ENCODE measurements at regions not wholly inside any gene's neighbourhood (a gene's known extent, or its start where the extent isn't known, plus 50 kb on each side); places are given as distances from the start of the nearest gene placed in this dataset.
A peak's percentile ranks its signal among the peaks of the same experiment; 100 is the strongest.

DNA sequence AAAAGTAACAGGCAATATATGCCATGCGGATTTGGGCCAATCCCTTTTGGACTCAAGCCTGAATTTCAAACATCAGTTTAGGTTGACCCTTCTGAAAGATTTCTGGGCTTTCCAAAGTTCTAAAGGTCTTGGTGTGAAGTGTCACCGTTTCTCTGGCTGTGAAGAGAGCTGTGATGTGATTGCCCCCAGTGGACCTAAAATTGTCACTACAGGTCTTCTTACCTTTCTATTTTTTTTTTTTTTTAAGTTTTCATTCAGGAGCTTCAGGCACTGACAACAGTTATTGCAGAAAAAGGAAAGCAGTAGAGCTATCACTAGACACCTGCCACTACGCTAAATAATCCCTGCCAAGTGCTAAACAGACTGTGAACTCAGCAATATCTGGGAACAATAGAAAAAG lies 75.7 kb upstream of the OPRM1 start:
- H3K23ac ChIP-seq (ENCODE audit: insufficient read length), result no peak overlapping the region
- no peaks in the 10 kb centered on the region for H3K36me3 ChIP-seq (ENCODE audit: control insufficient read depth in 2 of 4, insufficient read depth in 4 of 4, low read length in 3 of 4)
- H3K23me2 ChIP-seq (ENCODE audit: low read depth, low read length), result no peaks in the 10 kb centered on the region
- no peak overlapping the region for H3K4me2 ChIP-seq (ENCODE audit: insufficient read depth in 1 of 2, low read depth in 2 of 2, low read length in 2 of 2)
- H2BK15ac ChIP-seq (ENCODE audit: low read length), result no peak overlapping the region
- H3K9ac ChIP-seq (replicated peaks in 1 of 4; ENCODE audit: extremely low read depth in 1 of 4, low read depth in 3 of 4, low read length in 3 of 4), result no peak overlapping the region
- no peak overlapping the region for H4K5ac ChIP-seq (ENCODE audit: insufficient read length, low read depth, low read length)
- no peak overlapping the region for H4K8ac ChIP-seq (ENCODE audit: extremely low read depth, insufficient read depth, low read length)
- CTCF ChIA-PET (ENCODE audit: partially characterized antibody), result interaction anchor here (0.6 to 1.9 kb wide), 10 partner anchors 9 to 1448 kb away, joined by 3 to 7 read pairs (median 3); no protein-coding TSS in a partner anchor
- 76% methylated on average over 3 of the region's 3 CpGs; no CpG with 5 or more reads in 1 of the 2 experiments for WGBS, 2 experiments (ENCODE audit: extremely low coverage in 1 of 2, insufficient coverage in 1 of 2, insufficient read length in 1 of 2, insufficient replicate concordance in 2 of 2, low coverage in 1 of 2, low lambda C conversion rate in 2 of 2, missing lambda C conversion rate in 1 of 2)
- no peaks in the 10 kb centered on the region for H4K20me1 ChIP-seq (replicated peaks in 1 of 2; ENCODE audit: control insufficient read depth in 1 of 2, insufficient read depth in 2 of 2, low read length in 2 of 2)
- no peak overlapping the region for H2BK5ac ChIP-seq (ENCODE audit: low read depth, low read length)
- peaks cover 2 to 5% of the 10 kb centered on the region in 2 experiments; a peak in 3 of 4 replicates for H3K9me3 ChIP-seq (ENCODE audit: insufficient read depth in 2 of 2, low read depth in 1 of 2, low read length in 1 of 2)
- H2BK20ac ChIP-seq (ENCODE audit: low read length), result no peak overlapping the region
- no peak overlapping the region for H3K56ac ChIP-seq (replicated peaks; ENCODE audit: insufficient read length, low read depth, low read length)
- no peaks in the 10 kb centered on the region for H3K79me2 ChIP-seq (ENCODE audit: control insufficient read depth in 1 of 2, insufficient read depth in 2 of 2, low read length in 2 of 2)
- no peak overlapping the region for H3K4ac ChIP-seq (replicated peaks; ENCODE audit: insufficient read length, low read depth, low read length)
- FAIRE-seq (no peak), DNase-seq (ENCODE audit: low read depth in 1 of 2, low spot score in 2 of 2) (no peak)
- TF ChIP-seq, protein P1, sequence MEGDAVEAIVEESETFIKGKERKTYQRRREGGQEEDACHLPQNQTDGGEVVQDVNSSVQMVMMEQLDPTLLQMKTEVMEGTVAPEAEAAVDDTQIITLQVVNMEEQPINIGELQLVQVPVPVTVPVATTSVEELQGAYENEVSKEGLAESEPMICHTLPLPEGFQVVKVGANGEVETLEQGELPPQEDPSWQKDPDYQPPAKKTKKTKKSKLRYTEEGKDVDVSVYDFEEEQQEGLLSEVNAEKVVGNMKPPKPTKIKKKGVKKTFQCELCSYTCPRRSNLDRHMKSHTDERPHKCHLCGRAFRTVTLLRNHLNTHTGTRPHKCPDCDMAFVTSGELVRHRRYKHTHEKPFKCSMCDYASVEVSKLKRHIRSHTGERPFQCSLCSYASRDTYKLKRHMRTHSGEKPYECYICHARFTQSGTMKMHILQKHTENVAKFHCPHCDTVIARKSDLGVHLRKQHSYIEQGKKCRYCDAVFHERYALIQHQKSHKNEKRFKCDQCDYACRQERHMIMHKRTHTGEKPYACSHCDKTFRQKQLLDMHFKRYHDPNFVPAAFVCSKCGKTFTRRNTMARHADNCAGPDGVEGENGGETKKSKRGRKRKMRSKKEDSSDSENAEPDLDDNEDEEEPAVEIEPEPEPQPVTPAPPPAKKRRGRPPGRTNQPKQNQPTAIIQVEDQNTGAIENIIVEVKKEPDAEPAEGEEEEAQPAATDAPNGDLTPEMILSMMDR (IDR thresholded peaks at IDR 0.05; ENCODE audit: control extremely low read depth in 1 of 3, insufficient read depth in 1 of 3, low read depth in 1 of 3, low read length in 3 of 3), result peak in 1 of 3 experiments; percentile 6; a peak in 1 of 4 replicates
- peak; percentile 37 to 49; a peak in 3 of 4 replicates for TF ChIP-seq RAD21 (IDR thresholded peaks at IDR 0.05 in 1 of 2, conservative IDR thresholded peaks at IDR 0.05 in 1 of 2; ENCODE audit: low read depth in 2 of 2, low read length in 2 of 2)
- TF ChIP-seq CBX5 (IDR thresholded peaks at IDR 0.05; ENCODE audit: low read depth, low read length), result no peak
- POLR2A ChIA-PET (ENCODE audit: partially characterized antibody), result no interaction called here
- H3K27ac ChIP-seq (ENCODE audit: low read depth, low read length), result no peak overlapping the region
- H3K18ac ChIP-seq (ENCODE audit: extremely low read depth, low read length), result no peak overlapping the region
- no peak overlapping the region for H3K4me3 ChIP-seq (ENCODE audit: extremely low read depth in 1 of 4, insufficient read depth in 2 of 4, low read depth in 3 of 4, low read length in 4 of 4)
- no peak overlapping the region for H2BK120ac ChIP-seq (replicated peaks; ENCODE audit: low read depth, low read length)
- H3K4me1 ChIP-seq (replicated peaks in 1 of 4; ENCODE audit: control insufficient read depth in 3 of 4, insufficient read depth in 4 of 4, low read length in 3 of 4), result peaks cover 0 to 3% (median 2%) of the 10 kb centered on the region in 4 experiments; a peak in 2 of 7 replicates
- no peaks in the 10 kb centered on the region for H3K27me3 ChIP-seq (replicated peaks in 1 of 4; ENCODE audit: control insufficient read depth in 3 of 4, extremely low read depth in 1 of 4, insufficient read depth in 3 of 4, low read length in 3 of 4)
- no peak overlapping the region for H2AFZ ChIP-seq (ENCODE audit: low read length)
- H2BK12ac ChIP-seq (ENCODE audit: low read depth, low read length), result no peak overlapping the region
- no peak overlapping the region for H2AK5ac ChIP-seq (ENCODE audit: low read depth, low read length)
- H4K91ac ChIP-seq (replicated peaks; ENCODE audit: insufficient read length, low read length), result no peak overlapping the region
- no peaks in the 10 kb centered on the region for H3K79me1 ChIP-seq (ENCODE audit: low read depth, low read length)
- no peak overlapping the region for H3K14ac ChIP-seq (ENCODE audit: insufficient read length)
